NCI-H748 (cell line): ENCODE measurements at regions not wholly inside any gene's neighbourhood (a gene's known extent, or its start where the extent isn't known, plus 50 kb on each side); places are given as distances from the start of the nearest gene placed in this dataset.
A peak's percentile ranks its signal among the peaks of the same experiment; 100 is the strongest.

ENCODE experiments used
- DNase-seq: peaks from one replicate; lab custom pipeline; 2025; ENCODE audit not compliant: unreplicated experiment; lab: John Stamatoyannopoulos, UW

DNA sequence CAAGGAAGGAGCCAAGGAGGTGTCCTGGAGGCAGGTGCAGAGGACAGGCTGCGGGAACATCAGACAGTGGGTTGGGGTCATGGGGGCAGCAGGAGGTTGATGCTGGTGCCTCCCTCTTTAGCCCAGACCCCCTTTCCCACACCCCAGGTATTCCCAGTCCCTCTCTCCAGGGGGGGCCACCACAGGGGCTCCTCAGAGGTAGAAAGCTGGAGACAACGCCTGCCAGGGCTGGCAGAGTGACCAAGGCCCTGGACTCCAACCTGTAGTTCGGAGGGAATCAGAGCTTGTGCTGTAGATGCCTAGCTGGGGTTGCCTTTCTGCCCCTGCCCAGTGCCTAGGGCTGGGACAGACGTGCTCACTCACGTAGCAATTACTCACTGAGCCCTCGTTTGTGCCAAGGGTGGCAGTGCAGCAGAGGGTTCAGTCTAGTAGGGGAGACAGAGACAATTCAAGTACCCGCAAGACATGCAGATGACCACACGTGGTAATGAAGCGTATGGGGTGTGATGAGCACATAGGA is 148.2 kb downstream of the PTPRU start:
- no peak for DNase-seq

GRCh38 chr1:29383746-29384371 is 147.5 kb downstream of the PTPRU start:
- no peak for DNase-seq

DNA sequence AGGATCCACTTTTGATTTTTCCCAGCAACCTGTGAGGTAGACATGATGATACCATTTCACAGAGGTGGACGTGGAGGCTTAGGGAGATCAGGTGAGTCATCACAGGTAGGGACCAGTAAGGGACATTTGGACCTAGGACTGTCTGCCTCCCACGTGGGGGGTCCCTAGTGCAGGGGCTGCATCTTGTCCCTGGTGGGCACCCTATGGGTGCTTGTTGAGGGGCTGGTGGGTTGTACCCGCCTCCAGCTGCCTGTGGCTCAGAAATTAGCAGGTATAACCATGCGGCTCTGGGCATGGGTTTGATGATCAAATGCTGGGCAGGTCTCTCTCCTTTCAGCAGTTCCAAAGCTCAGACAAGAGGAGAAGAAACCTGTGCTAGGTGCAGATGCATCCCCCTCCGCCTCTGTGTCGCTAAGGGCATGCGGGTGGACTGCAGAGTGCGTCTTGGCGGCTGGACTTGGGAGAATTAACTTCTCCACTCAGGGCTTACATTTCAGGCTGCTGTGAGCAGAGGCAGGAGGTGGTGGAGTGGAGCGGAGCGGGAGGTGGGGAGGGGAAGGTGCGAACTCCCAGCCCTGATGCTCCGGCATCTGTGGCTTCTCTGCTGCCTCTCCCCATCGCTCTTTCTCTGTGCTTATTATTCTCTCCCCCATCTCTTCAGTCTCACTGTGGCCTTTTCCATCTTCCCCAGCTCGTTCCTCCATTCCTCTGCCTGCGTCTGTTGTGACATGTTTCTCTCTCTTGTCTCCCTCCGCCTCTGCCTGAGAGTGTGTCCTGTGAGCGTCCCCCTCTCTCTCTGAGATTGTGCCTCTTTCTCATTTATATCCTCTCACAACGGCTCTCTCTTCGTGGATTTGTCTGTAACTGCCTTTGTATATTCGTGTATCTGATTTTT is 146.8 kb downstream of the PTPRU start:
- DNase-seq, result no peak

- no peak for DNase-seq
Observed at GRCh38 chr1:29381426-29381825, 145.1 kb downstream of the PTPRU start.

- DNase-seq, result no peak
Observed at GRCh38 chr1:29380532-29380931, 144.2 kb downstream of the PTPRU start.

DNA sequence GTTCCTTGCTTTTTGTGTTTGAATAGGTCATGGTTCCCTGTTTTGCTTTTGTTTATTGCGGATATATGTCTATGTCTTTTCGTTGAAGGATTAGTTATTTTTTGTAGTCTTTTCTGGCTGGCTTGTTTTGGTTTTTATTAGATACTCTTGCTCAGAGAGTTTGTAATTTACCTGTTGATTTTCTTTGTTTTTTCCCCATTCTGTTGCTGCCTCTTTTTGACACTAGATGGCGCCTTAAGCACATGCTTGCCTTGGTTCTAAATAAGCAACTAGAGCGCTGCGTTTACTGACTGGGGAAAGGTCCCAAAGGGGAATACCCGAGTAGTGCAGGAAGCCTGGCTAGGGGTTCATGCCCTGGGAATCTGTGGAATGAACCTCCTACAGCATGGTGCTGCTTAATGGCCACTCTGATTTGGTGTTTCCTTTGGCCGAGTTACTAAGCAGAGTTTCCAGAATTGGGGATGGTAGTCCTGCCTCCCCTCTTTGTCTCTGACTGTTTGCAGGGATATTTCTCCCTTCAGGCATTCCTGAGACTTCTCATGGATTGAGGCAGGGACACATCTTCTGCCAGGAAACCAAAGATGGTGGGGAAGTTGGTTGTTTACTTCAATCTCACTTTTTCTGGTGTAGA is 143.2 kb downstream of the PTPRU start:
- DNase-seq, result peak; percentile 39
